GM12865 (cell line): ENCODE measurements at regions not wholly inside any gene's neighbourhood (a gene's known extent, or its start where the extent isn't known, plus 50 kb on each side); places are given as distances from the start of the nearest gene placed in this dataset.

Source experiments
- DNase-seq: peaks from one replicate; pipeline ENCODE4 v3.0.0; 2010; ENCODE audit warnings: low read depth
- H3K4me3 ChIP-seq: 2 replicates; pipeline ENCODE4 v1.5.1; 2011; ENCODE audit warnings: mild to moderate bottlenecking, low read depth, low read length, control low read depth
- CTCF ChIP-seq: IDR thresholded peaks from 2 replicates; pipeline ENCODE4 v1.5.1; 2011; ENCODE audit warnings: low read length, control low read depth, low read depth, inconsistent platforms; ENCODE audit not compliant: insufficient read depth; ENCODE audit errors: missing control alignments

GRCh38 chr12:115450017-115450416 lies 766.0 kb upstream of the TBX3 start:
- no peak for TF ChIP-seq CTCF
- DNase-seq: no peak
- H3K4me3 ChIP-seq: no peak overlapping the region

GRCh38 chr12:115449526-115449925 lies 765.6 kb upstream of the TBX3 start:
- TF ChIP-seq CTCF: no peak
- no peak overlapping the region for H3K4me3 ChIP-seq

GRCh38 chr12:115444346-115444745 lies 760.4 kb upstream of the TBX3 start:
- DNase-seq: no peak

More at GRCh38 chr12:115449526-115449925, 765.6 kb upstream of the TBX3 start:
- DNase-seq: no peak

GRCh38 chr12:115443351-115443938 lies 759.5 kb upstream of the TBX3 start:
- H3K4me3 ChIP-seq: no peak overlapping the region
- DNase-seq: no peak
- no peak for TF ChIP-seq CTCF

More at GRCh38 chr12:115444346-115444745, 760.4 kb upstream of the TBX3 start:
- TF ChIP-seq CTCF: no peak
- no peak overlapping the region for H3K4me3 ChIP-seq

- DNase-seq: no peak
- H3K4me3 ChIP-seq: no peak overlapping the region
- no peak for TF ChIP-seq CTCF
Measured at GRCh38 chr12:115440438-115440837, 756.5 kb upstream of the TBX3 start.

- TF ChIP-seq CTCF: no peak
- no peak overlapping the region for H3K4me3 ChIP-seq
- no peak for DNase-seq
Measured at GRCh38 chr12:115439008-115439601, 755.1 kb upstream of the TBX3 start.

- peak; percentile 18 for DNase-seq
- no peak overlapping the region for H3K4me3 ChIP-seq
- TF ChIP-seq CTCF: no peak
Measured at GRCh38 chr12:115438314-115438713, 754.3 kb upstream of the TBX3 start.
